VCaP (cell line): ENCODE measurements at regions not wholly inside any gene's neighbourhood (a gene's known extent, or its start where the extent isn't known, plus 50 kb on each side); places are given as distances from the start of the nearest gene placed in this dataset.
A peak's percentile ranks its signal among the peaks of the same experiment; 100 is the strongest.

Experiments used
- H3K27ac ChIP-seq: fragments of 450-650 bp; 2 replicates; pipeline ENCODE4 v1.5.1; 2017
- TF ChIP-seq, protein P1 (sequence below): fragments of 450-650 bp; conservative IDR thresholded peaks from 2 replicates; pipeline ENCODE4 v1.5.1; 2017; ENCODE audit warnings: mild to moderate bottlenecking, moderate library complexity

DNA sequence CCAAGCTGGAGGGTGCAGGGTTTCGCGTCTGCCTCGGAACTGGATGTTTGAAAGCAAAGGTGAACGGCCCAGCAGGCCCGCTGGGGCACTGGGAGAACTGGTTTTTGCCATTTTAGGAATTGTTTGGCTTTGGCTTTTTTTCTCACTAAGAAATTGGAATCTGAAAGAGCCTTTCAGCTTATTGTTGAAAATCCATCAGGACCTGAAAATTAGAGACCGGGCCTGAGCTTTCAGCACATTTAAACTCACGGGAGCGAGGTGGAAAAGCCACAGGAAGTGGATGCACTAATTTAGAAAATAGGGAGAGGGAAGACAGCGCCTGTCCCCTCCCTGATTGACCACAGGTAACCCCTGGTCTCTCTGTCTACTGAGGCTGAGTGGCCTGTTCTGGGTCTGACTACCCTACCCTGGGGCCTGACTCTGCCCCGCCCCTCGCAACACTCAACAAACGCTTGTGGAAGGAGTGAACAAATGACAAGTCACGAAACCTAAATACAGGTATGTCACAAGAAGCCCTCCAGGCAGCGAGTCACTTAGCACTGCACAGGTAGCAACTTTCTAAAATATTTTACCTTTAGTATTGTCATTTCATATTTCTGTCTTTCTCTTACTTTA lies 100.3 kb upstream of the MBOAT2 start:
- peak overlapping the region; percentile 18; the same call in 1 of the 2 replicates for H3K27ac ChIP-seq
- TF ChIP-seq, protein P1, sequence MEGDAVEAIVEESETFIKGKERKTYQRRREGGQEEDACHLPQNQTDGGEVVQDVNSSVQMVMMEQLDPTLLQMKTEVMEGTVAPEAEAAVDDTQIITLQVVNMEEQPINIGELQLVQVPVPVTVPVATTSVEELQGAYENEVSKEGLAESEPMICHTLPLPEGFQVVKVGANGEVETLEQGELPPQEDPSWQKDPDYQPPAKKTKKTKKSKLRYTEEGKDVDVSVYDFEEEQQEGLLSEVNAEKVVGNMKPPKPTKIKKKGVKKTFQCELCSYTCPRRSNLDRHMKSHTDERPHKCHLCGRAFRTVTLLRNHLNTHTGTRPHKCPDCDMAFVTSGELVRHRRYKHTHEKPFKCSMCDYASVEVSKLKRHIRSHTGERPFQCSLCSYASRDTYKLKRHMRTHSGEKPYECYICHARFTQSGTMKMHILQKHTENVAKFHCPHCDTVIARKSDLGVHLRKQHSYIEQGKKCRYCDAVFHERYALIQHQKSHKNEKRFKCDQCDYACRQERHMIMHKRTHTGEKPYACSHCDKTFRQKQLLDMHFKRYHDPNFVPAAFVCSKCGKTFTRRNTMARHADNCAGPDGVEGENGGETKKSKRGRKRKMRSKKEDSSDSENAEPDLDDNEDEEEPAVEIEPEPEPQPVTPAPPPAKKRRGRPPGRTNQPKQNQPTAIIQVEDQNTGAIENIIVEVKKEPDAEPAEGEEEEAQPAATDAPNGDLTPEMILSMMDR, result no peak

DNA sequence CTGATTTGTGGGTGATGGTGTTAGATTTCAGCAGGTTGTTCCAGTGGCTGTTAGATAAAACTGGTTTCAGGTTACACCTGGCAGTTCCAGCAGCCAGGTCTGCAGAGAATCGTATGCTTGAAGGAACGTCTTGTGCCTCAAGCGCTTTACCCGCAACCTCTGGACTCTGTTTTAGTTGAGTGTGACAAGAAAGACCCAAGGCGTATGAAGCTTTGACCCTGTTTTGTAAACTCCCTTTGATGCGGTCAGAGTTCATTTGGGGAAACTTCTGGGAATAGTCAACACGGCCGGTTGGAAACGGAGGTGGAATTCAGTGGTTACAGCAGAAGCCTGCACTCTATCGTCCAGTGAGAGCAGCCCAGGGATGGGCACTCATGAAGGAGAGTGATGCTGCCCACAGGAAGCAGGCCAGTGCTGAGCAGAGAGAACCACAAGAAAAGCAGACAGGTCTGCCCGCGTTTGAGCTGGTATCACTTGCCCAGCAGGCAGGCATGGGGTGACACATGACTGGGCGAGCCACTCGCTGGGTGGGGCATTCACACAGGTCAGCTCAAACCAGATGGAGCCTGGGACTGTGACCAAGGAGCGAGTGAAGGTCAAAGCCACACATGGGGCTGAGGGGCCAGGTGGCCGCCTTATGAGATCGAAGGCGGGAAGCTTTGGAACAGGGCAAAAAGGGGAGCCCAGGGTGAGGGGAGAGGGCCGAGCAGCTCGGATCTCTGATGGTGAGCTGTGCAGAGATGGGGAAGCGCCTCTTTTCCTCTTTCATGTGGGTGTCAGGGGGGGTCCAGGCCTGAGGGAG lies 99.6 kb upstream of the MBOAT2 start:
- TF ChIP-seq, protein P1, result no peak
- H3K27ac ChIP-seq, result peak overlapping the region; percentile 18; the same call in 1 of the 2 replicates

DNA sequence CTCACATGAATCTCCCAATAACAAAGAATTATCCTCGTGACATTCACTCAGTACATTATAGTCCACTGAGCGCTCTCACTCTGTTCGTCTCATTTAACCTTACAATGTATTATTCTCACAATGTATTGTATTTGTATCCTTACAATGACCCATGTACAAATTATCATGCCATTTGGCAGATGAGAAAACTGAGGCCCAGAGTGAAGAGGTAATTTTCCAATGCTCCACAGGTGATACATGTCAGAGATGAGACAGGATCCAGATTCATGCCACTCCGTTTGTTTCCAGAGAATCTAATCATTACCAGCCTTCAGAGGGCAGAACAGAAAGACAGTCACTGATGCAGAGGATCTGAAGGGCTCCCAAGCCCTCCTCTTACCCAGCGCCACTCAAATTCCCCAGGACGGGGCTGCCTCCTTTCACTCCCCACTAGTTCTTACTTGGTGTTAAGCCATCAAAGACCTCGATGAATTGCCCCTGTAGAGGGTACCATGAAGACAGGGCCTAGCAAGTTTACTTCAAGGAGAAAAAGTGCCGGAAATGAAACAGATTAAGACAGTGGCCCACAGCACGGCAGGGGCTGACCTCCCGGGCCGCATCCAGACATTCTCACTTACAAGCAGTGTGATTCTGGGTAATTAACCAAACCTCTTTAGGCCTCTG lies 98.4 kb upstream of the MBOAT2 start:
- H3K27ac ChIP-seq, result no peak overlapping the region

DNA sequence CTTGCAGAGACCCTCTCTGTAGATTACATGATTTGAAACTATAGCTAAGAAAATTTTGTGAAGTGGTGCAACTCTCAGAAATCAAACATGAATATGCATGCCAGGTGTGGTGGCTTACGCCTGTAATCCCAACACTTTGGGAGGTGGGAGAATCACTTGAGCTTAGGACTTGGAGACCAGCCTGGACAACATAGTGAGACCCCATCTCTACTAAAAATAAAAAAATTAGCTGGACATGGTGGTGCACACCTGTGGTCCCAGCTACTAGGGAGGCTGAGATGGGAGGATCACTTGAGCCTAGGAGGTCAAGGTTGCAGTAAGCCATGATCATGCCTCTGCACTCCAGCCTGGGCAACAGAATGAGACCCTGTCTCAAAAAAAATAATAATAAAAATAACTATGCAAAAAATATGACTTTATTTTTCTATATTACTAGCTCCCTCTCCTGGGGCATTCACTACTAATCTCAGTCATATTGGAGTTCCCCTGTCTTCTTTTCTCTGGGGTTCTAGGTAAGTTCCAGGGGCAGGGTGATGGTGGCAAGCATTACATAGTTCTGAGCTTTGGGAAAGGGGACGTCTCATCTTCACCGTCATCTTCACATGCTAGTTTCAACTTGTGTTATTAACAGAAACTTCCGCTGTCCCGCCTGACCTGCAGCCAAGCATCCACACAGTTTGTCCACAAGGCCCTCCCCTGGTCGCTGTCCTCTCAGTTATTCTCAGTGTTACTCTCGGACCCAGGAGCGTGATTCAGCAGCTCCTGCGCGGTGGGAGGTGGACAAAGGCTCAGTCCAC lies 96.8 kb upstream of the MBOAT2 start:
- H3K27ac ChIP-seq, result no peak overlapping the region
- TF ChIP-seq, protein P1, result no peak

More for the DNA sequence above, 98.4 kb upstream of the MBOAT2 start:
- TF ChIP-seq, protein P1, result no peak

DNA sequence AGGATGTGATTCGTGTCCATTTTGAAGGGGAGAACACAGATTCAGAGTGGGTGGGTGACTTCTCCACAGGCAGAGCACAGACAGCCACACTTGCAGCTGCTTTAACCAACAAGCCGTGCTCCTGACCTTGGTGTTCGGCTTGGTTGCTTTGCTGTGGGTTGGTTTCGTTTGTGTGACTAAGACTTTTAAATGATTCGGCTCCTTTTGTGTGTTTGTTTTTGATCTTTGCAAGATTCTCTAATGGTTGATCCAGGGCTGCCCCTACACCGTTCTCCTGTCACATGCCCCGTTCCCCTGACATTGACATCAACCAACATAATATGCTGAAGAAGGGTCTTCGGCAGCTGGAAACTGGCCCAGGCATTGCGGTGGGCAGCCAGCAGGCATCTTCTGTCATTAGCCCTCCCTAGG lies 95.9 kb upstream of the MBOAT2 start:
- no peak overlapping the region for H3K27ac ChIP-seq

DNA sequence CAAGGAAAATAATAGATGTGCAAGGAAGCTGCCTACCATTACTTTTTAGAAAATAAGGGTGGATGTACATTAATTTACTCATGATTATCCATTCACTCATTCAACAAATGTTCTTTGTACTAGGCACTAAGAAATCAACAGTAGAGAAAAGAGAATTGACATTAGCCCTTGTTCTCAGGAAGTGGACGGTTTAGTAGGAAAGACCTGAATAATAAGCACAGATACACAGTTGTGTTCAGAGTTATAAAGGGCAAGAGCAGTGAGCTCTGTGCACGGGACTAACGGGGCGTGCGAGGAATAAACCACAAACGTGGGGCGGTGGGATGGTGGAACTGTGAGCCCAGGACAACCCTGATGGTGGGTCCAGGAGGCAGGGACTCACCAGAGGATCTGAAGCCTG lies 94.4 kb upstream of the MBOAT2 start:
- no peak overlapping the region for H3K27ac ChIP-seq
- TF ChIP-seq, protein P1, result no peak

More for the DNA sequence above, 95.9 kb upstream of the MBOAT2 start:
- TF ChIP-seq, protein P1, result no peak

DNA sequence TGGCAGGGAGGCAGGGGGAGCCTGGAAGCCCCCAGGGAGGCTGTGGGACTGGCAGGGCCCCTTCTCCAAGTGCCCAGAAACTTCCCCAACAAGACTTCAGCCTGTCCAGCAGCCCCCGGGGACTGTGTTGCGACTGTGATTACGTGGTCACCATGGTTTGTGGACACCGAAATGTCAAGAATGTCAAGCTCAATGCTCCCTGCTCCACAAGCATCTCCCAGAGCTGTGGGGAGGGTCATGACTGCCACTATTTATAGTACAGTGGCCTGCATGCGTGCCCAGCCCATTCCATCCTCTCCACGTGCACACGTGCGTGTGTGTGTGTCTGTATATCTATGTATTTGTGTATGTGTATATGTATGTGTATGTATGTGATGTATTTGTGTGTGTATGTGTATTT lies 93.8 kb upstream of the MBOAT2 start:
- no peak overlapping the region; the same call in 1 of the 2 replicates for H3K27ac ChIP-seq
- TF ChIP-seq, protein P1, result no peak
